OCI-LY3 (cell line): ENCODE measurements at regions not wholly inside any gene's neighbourhood (a gene's known extent, or its start where the extent isn't known, plus 50 kb on each side); places are given as distances from the start of the nearest gene placed in this dataset.

ENCODE experiments used
- H2AFZ ChIP-seq: fragments of 200-600, 300-600 bp; shearing (Covaris generic); 2 replicates; pipeline ENCODE4 v1.6.0; 2014; ENCODE audit warnings: antibody characterized with exemption, low read depth, low read length
- H3K27ac ChIP-seq: fragments of 200-600, 300-600 bp; sonication (generic); 2 replicates; pipeline ENCODE4 v1.5.1; 2014; ENCODE audit warnings: mild to moderate bottlenecking, low read length, moderate library complexity, mixed read lengths
- H3K27me3 ChIP-seq: fragments of 200-600, 300-600 bp; sonication (generic); 2 replicates; pipeline ENCODE4 v1.6.1; 2014; ENCODE audit warnings: low read depth, low read length, mixed read lengths
- H3K36me3 ChIP-seq: fragments of 200-600, 300-600 bp; sonication (generic); replicated peaks from 2 replicates; pipeline ENCODE3; 2014; ENCODE audit warnings: low read depth, low read length, mixed read lengths
- H3K4me1 ChIP-seq: fragments of 300-600, 200-600 bp; sonication (generic); 2 replicates; pipeline ENCODE4 v1.6.1; 2014; ENCODE audit warnings: low read length, mixed read lengths
- H3K4me2 ChIP-seq: fragments of 200-600, 300-600 bp; sonication (generic); 2 replicates; pipeline ENCODE4 v1.6.1; 2014; ENCODE audit warnings: low read length, mixed read lengths
- H3K4me3 ChIP-seq: fragments of 300-600, 200-600 bp; sonication (generic); 2 replicates; pipeline ENCODE4 v1.5.1; 2014; ENCODE audit warnings: antibody characterized with exemption, mild to moderate bottlenecking, low read length, moderate library complexity
- H3K79me2 ChIP-seq: fragments of 300-600, 200-600 bp; shearing (Covaris generic); 2 replicates; pipeline ENCODE4 v1.6.1; 2014; ENCODE audit warnings: mild to moderate bottlenecking, low read length, mixed read lengths
- H3K9ac ChIP-seq: fragments of 300-600, 200-600 bp; shearing (Covaris generic); 2 replicates; pipeline ENCODE4 v1.6.0; 2014; ENCODE audit warnings: mild to moderate bottlenecking, low read length, moderate library complexity
- H3K9me3 ChIP-seq: fragments of 200-600, 300-600 bp; shearing (Covaris generic); 2 replicates; pipeline ENCODE4 v1.6.1; 2014; ENCODE audit warnings: low read length, mixed read lengths; ENCODE audit not compliant: insufficient read depth
- H4K20me1 ChIP-seq: fragments of 200-600, 300-600 bp; sonication (generic); 2 replicates; pipeline ENCODE4 v1.6.1; 2016; ENCODE audit warnings: low read length, mixed read lengths; ENCODE audit not compliant: insufficient read depth
- CTCF ChIP-seq: fragments of 200-600, 300-600 bp; sonication (generic); IDR thresholded peaks from 2 replicates; pipeline ENCODE4 v1.5.1; 2014; ENCODE audit warnings: antibody characterized with exemption, low read length, low read depth
- EZH2phosphoT487 ChIP-seq: fragments of 200-600 bp; shearing (Covaris generic); IDR thresholded peaks from 2 replicates; pipeline ENCODE4 v1.6.1; 2018; ENCODE audit warnings: antibody characterized with exemption, mixed run types, low read depth

GRCh38 chr11:107198490-107199007, 180.3 kb upstream of the GUCY1A2 start:
- no peaks in the 10 kb centered on the region for H3K79me2 ChIP-seq
- no peaks in the 10 kb centered on the region for H3K9me3 ChIP-seq
- no peak overlapping the region for H3K9ac ChIP-seq
- H3K27ac ChIP-seq: no peak overlapping the region
- TF ChIP-seq EZH2phosphoT487: no peak
- TF ChIP-seq CTCF: no peak
- H2AFZ ChIP-seq: no peak overlapping the region
- no peaks in the 10 kb centered on the region for H3K27me3 ChIP-seq
- no peaks in the 10 kb centered on the region for H4K20me1 ChIP-seq
- H3K36me3 ChIP-seq: no peaks in the 10 kb centered on the region
- H3K4me2 ChIP-seq: no peak overlapping the region
- H3K4me3 ChIP-seq: no peak overlapping the region
- H3K4me1 ChIP-seq: no peaks in the 10 kb centered on the region

DNA sequence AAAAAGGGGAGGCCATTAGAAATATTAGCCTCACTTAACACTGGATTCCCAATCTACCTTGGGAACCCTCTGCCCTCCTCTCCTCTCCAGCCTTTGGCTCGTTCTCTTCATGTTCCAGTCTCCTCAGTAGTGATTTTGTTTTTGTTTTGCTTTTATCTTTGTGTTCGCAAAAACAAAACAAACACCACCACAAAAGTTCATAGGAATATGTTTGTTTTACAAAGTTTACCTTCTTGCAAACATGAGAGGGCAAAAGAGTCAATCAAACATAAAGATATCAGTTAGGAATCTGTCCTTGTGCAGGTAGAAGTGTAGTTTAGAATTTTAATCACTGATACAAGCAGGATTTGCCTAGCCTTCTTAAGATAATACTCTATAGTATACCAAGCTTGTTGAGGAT, 179.7 kb upstream of the GUCY1A2 start:
- no peaks in the 10 kb centered on the region for H4K20me1 ChIP-seq
- H3K4me1 ChIP-seq: no peaks in the 10 kb centered on the region
- H2AFZ ChIP-seq: no peak overlapping the region
- H3K4me2 ChIP-seq: no peak overlapping the region
- H3K4me3 ChIP-seq: no peak overlapping the region
- no peak overlapping the region for H3K27ac ChIP-seq
- TF ChIP-seq EZH2phosphoT487 (no peak), CTCF (no peak)
- no peaks in the 10 kb centered on the region for H3K36me3 ChIP-seq
- no peak overlapping the region for H3K9ac ChIP-seq
- no peaks in the 10 kb centered on the region for H3K27me3 ChIP-seq
- no peaks in the 10 kb centered on the region for H3K9me3 ChIP-seq
- no peaks in the 10 kb centered on the region for H3K79me2 ChIP-seq

GRCh38 chr11:107196732-107197131, 178.5 kb upstream of the GUCY1A2 start:
- no peaks in the 10 kb centered on the region for H3K4me1 ChIP-seq
- no peaks in the 10 kb centered on the region for H3K27me3 ChIP-seq
- H3K27ac ChIP-seq: no peak overlapping the region
- H3K9ac ChIP-seq: no peak overlapping the region
- H3K79me2 ChIP-seq: no peaks in the 10 kb centered on the region
- H2AFZ ChIP-seq: no peak overlapping the region
- TF ChIP-seq EZH2phosphoT487: no peak
- TF ChIP-seq CTCF: no peak
- no peaks in the 10 kb centered on the region for H3K36me3 ChIP-seq
- no peaks in the 10 kb centered on the region for H3K9me3 ChIP-seq
- H4K20me1 ChIP-seq: no peaks in the 10 kb centered on the region
- no peak overlapping the region for H3K4me2 ChIP-seq
- no peak overlapping the region for H3K4me3 ChIP-seq

DNA sequence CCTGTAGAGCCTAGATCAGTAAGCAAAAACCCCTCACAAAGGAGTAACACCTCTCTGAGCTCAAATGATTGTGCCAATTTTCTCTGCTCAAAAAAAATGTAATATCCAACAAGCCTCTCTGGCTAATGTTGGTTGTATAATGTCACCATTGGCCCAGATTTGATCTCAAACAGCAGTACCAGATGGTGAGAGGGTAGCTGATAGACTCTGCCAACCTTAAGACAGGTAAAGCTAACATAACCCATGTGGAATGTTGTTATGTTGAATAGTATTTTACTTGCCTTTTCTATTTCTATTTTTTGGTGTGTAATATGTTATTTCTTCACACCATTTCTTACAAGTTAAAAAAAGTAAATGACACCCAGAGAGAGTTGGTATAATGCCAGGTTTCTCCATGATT, 166.7 kb upstream of the GUCY1A2 start:
- Histone ChIP-seq H3K27ac (no peak overlapping the region), H4K20me1 (no peaks in the 10 kb centered on the region), H2AFZ (no peak overlapping the region), H3K36me3 (no peaks in the 10 kb centered on the region), H3K4me1 (no peaks in the 10 kb centered on the region), H3K9ac (no peak overlapping the region), H3K79me2 (no peaks in the 10 kb centered on the region), H3K9me3 (no peaks in the 10 kb centered on the region), H3K27me3 (no peaks in the 10 kb centered on the region), H3K4me2 (no peak overlapping the region), H3K4me3 (no peak overlapping the region)
- no peak for TF ChIP-seq CTCF
- TF ChIP-seq EZH2phosphoT487: no peak
